GM12865 (cell line): ENCODE measurements at regions not wholly inside any gene's neighbourhood (a gene's known extent, or its start where the extent isn't known, plus 50 kb on each side); places are given as distances from the start of the nearest gene placed in this dataset.
A peak's percentile ranks its signal among the peaks of the same experiment; 100 is the strongest.

ENCODE experiments used
- DNase-seq: peaks from one replicate; pipeline ENCODE4 v3.0.0; 2010; ENCODE audit warnings: low read depth
- H3K4me3 ChIP-seq: 2 replicates; pipeline ENCODE4 v1.5.1; 2011; ENCODE audit warnings: mild to moderate bottlenecking, low read depth, low read length, control low read depth
- TF ChIP-seq, protein P1 (sequence below): IDR thresholded peaks from 2 replicates; pipeline ENCODE4 v1.5.1; 2011; ENCODE audit warnings: low read length, control low read depth, low read depth, inconsistent platforms; ENCODE audit not compliant: insufficient read depth; ENCODE audit errors: missing control alignments

DNA sequence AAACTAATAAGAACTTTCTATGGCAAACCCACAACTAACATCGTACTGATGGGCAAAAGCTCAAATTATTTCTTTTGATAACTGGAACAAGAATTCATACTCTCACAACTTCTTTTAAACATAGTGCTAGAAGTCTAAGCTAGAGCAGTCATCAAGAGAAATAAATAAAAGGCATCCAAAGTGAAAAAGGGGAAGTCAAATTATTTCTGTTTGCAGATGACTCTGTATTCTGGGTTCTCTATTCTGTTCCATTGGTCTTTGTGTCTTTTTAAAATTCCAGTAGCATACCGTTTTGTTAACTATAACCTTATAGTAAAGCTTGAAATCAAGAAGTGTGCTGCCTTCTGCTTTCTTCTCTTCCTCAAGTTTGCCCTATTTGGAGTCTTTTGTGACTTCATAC is 1215.9 kb downstream of the UQCRFS1 start:
- DNase-seq, result no peak
- TF ChIP-seq, protein P1, sequence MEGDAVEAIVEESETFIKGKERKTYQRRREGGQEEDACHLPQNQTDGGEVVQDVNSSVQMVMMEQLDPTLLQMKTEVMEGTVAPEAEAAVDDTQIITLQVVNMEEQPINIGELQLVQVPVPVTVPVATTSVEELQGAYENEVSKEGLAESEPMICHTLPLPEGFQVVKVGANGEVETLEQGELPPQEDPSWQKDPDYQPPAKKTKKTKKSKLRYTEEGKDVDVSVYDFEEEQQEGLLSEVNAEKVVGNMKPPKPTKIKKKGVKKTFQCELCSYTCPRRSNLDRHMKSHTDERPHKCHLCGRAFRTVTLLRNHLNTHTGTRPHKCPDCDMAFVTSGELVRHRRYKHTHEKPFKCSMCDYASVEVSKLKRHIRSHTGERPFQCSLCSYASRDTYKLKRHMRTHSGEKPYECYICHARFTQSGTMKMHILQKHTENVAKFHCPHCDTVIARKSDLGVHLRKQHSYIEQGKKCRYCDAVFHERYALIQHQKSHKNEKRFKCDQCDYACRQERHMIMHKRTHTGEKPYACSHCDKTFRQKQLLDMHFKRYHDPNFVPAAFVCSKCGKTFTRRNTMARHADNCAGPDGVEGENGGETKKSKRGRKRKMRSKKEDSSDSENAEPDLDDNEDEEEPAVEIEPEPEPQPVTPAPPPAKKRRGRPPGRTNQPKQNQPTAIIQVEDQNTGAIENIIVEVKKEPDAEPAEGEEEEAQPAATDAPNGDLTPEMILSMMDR, result no peak
- H3K4me3 ChIP-seq, result no peak overlapping the region

DNA sequence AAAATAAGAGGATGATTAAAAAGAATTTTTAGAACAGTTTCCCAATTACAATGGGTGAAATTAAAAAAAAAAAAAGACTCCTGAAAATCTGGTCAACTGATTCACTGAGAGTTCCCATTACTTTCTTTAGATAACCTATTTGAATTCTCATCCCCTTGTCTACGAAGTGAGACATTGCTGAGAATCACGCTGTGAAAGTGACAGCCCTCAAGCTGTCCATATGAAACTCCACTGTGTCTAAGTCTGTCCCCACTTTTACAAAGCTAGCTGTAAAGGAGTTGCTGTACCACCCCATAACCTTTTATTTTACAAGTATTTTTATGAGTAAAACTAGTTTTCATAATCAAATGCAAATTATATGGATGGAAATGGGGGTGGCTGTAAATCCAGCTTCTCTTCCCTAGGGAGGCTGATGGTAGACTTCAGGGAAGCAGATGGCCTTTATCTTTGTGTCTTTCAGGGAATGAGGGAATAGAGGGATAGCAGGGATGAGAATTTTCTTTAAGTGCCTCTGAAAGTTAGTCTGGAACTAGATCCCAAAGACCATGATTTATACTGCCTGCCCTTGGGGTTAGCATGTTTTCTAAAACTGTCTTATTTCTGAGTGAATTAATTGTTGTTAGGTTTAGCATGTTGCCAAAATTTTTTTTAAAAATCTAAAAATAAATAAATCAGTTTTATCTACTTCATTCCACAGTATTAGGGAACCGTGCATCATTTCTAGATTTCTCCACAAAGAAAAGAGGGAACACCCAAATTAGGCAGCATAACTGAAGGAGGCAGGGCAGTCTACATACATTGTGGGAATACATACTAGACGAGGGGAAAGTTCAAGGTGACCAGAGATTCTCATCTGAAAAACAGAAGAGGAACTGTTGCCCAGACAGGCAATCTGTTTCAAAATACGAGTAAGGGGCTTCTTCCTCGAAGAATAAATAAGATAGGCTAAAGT is 1219.1 kb downstream of the UQCRFS1 start:
- DNase-seq, result peak; percentile 51

DNA sequence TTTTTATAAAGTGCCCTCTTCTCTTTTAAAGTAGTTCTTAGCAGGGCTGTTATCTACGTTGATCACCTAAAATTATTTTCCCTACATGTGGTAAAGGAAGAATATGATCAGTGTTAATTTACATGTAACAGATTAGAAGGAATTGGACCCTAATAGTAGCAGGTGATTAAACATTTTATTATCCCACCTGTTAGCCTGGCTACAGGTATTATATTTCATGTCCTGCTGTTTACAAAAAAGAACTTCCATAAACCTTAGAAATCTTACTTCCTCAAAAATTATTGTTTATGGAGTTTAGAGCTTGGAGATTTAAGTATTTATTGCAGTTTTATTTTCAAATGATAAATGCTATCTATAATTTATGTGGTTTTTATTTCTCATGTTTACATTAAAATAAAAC is 1226.7 kb downstream of the UQCRFS1 start:
- TF ChIP-seq, protein P1, result no peak
- no peak for DNase-seq
- H3K4me3 ChIP-seq, result no peak overlapping the region

More for the DNA sequence above, 1219.1 kb downstream of the UQCRFS1 start:
- no peak overlapping the region for H3K4me3 ChIP-seq
- TF ChIP-seq, protein P1, result no peak

DNA sequence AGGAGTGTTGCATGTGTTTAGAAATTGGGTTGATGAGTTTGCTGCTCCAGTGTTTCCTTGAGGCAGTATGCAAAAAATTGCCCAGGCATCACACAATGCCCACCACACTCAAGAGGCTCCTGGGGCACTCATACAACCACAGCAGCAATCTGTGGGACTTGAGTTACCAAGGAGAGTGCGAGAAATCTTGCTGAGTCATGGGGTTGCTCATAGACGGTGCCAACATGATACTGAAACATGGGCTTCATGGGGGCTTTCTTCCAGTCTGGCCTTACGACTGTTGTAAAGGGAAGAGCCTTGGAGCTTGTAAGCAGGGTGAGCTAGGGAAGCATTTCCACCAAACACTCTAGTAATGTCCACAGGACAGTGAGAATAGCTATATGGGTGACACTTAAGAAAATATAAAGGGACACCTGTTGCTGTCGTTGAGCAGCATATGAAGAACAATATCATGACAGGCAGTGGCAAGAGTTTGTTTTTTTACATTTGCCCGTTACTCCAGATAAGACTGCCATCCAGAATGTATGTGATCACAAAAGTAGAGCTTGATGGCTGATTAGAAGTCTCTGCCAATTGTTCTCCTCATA is 1237.4 kb downstream of the UQCRFS1 start:
- TF ChIP-seq, protein P1, result no peak
- H3K4me3 ChIP-seq, result no peak overlapping the region
- DNase-seq, result peak; percentile 20

DNA sequence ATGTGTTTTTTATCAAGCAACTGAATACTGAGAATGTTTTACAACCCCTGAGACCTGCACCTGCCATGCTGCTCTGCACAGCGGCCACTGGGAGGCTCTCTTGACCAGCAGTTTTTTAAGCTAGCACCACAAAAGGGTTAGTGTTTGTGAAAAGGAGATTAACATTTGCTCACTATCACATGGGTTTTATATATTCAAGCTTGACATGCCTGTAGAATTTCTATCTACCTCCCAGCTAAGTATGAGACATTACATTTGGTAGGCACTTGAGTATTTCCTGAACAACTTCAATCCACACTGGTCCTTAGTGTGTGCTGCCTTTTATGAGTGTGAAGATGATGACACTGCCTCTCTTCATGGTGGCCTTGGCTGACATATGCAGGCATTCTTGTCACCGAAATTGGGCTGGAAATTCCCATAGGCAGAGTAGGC is 1238.9 kb downstream of the UQCRFS1 start:
- no peak overlapping the region for H3K4me3 ChIP-seq
- TF ChIP-seq, protein P1, result peak; percentile 67
- peak; percentile 66 for DNase-seq

DNA sequence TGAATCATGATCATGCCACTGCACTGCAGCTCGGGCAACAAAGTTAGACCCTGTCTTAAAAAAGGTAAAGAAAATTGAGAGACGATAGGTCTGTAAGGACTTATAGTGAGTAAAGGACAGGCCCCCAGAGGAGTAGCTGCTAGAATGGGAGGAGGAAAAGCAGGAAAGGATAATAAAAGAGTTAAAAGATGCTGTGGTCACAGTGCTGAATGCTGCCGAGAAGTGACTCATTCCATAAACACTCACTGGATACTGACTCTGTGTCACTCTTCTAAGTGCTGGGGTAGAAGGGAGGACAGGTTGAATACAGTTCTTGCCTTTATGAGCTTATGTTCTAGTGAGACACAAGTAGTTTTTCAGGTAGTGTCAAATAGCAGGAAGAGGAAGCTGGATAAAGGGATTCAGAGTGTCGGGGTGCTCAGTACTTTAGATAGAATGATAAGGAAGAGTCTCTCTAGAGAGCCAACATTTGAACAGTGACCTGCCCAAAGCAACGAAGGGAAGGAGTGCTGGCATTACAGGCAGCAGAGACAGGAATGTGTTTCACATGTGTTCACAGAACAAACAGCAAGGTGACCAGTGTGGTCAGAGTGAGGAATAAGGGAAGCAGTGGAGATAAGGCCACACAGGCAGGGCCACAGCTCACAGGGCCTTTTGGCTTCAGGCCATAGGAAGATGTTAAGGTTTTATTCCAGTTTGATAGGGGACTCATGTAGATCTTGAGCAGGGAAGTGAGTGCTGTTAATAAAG is 1240.5 kb downstream of the UQCRFS1 start:
- no peak for DNase-seq
- H3K4me3 ChIP-seq, result no peak overlapping the region
- TF ChIP-seq, protein P1, result no peak
